PC-3 (cell line): ENCODE measurements at regions not wholly inside any gene's neighbourhood (a gene's known extent, or its start where the extent isn't known, plus 50 kb on each side); places are given as distances from the start of the nearest gene placed in this dataset.

Source experiments
- EZH2 ChIP-seq: fragments of 300-600 bp; sonication (generic); IDR thresholded peaks from one replicate; pipeline ENCODE4 v1.6.1; 2017; ENCODE audit warnings: antibody characterized with exemption, mild to moderate bottlenecking, low read length; ENCODE audit not compliant: unreplicated experiment
- EZH2phosphoT487 ChIP-seq: fragments of 300-600 bp; sonication (generic); IDR thresholded peaks from 2 replicates; pipeline ENCODE4 v1.6.1; 2018; ENCODE audit warnings: mild to moderate bottlenecking, antibody characterized with exemption, low read length, borderline replicate concordance
- TF ChIP-seq, protein P1 (sequence below): fragments of 300-600 bp; sonication (generic); conservative IDR thresholded peaks from 2 replicates; pipeline ENCODE4 v1.5.1; 2017; ENCODE audit warnings: antibody characterized with exemption, low read depth, mild to moderate bottlenecking, low read length

DNA sequence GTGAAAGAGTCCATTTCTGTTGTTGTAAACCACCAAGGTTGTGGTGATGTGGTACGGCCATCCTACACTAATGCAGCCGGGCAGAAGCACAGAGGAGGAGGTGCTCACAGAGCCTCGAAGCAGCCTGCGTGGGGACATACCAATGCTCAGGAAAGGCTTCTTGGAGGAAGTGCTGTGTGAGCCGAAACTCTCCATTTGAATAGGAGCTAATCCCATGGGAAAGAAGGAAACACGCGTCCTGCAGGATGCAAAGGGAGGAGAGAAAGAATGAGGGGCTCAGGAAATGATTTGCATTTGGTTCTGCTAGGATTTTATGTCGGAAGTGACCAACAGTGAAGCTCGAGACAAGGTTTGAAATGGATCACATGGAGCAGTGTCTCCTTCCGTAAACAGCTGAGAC, 477.9 kb upstream of the ANKRD30A start:
- TF ChIP-seq EZH2 (no peak), EZH2phosphoT487 (no peak)
- TF ChIP-seq, protein P1, sequence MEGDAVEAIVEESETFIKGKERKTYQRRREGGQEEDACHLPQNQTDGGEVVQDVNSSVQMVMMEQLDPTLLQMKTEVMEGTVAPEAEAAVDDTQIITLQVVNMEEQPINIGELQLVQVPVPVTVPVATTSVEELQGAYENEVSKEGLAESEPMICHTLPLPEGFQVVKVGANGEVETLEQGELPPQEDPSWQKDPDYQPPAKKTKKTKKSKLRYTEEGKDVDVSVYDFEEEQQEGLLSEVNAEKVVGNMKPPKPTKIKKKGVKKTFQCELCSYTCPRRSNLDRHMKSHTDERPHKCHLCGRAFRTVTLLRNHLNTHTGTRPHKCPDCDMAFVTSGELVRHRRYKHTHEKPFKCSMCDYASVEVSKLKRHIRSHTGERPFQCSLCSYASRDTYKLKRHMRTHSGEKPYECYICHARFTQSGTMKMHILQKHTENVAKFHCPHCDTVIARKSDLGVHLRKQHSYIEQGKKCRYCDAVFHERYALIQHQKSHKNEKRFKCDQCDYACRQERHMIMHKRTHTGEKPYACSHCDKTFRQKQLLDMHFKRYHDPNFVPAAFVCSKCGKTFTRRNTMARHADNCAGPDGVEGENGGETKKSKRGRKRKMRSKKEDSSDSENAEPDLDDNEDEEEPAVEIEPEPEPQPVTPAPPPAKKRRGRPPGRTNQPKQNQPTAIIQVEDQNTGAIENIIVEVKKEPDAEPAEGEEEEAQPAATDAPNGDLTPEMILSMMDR, result no peak
